D721Med (cell line): ENCODE measurements at regions not wholly inside any gene's neighbourhood (a gene's known extent, or its start where the extent isn't known, plus 50 kb on each side); places are given as distances from the start of the nearest gene placed in this dataset.

Source experiments
- DNase-seq: peaks from one replicate; pipeline ENCODE4 v3.0.0; 2011; ENCODE audit warnings: low spot score; ENCODE audit not compliant: insufficient read length
- FAIRE-seq: peaks from 2 replicates; lab custom pipeline; 2011; peaks lifted over from hg19 to GRCh38; lab: Jason Lieb, UNC
- CTCF ChIP-seq: IDR thresholded peaks from 2 replicates; pipeline ENCODE4 v1.5.1; 2012; ENCODE audit warnings: mild to moderate bottlenecking, control low read depth; ENCODE audit not compliant: insufficient read depth; ENCODE audit errors: missing control alignments

GRCh38 chr5:107774316-107774715 is 103.6 kb upstream of the EFNA5 start:
- DNase-seq: no peak
- TF ChIP-seq CTCF: no peak
- no peak for FAIRE-seq

- FAIRE-seq (no peak), DNase-seq (no peak)
- TF ChIP-seq CTCF: no peak
These were observed 102.7 kb upstream of the EFNA5 start for GRCh38 chr5:107773479-107773878.

- no peak for FAIRE-seq
- DNase-seq: no peak
These were observed 101.9 kb upstream of the EFNA5 start for GRCh38 chr5:107772418-107773310.

GRCh38 chr5:107771926-107772325 is 101.2 kb upstream of the EFNA5 start:
- FAIRE-seq (no peak), DNase-seq (no peak)
- TF ChIP-seq CTCF: no peak

More at GRCh38 chr5:107772418-107773310, 101.9 kb upstream of the EFNA5 start:
- no peak for TF ChIP-seq CTCF

GRCh38 chr5:107770051-107770450 is 99.3 kb upstream of the EFNA5 start:
- no peak for TF ChIP-seq CTCF
- DNase-seq (no peak), FAIRE-seq (no peak)

GRCh38 chr5:107769519-107769918 is 98.8 kb upstream of the EFNA5 start:
- no peak for FAIRE-seq
- TF ChIP-seq CTCF: no peak
- DNase-seq: no peak

- DNase-seq: no peak
- FAIRE-seq: no peak
- no peak for TF ChIP-seq CTCF
These were observed 96.2 kb upstream of the EFNA5 start for GRCh38 chr5:107766972-107767371.
